ENCODE measurements at regions not wholly inside any gene's neighbourhood (a gene's known extent, or its start where the extent isn't known, plus 50 kb on each side); places are given as distances from the start of the nearest gene placed in this dataset.
"Not testable (repeated sequence)": the region's sequence is repeated elsewhere in the genome, so short reads cannot be mapped to it uniquely, and the experiment has no call there.

GRCh38 chr22:22378446-22379415, 129.8 kb downstream of the ZNF280B start:
- Mint-ChIP-seq H3K36me3 (no peaks in the 10 kb centered on the region), H3K27ac (no peak overlapping the region), H3K4me1 (peaks cover 6% of the 10 kb centered on the region), H3K9me3 (no peaks in the 10 kb centered on the region), H3K27me3 (ENCODE audit: insufficient read depth, low read depth) (peaks cover 17% of the 10 kb centered on the region), H3K4me3 (no peak overlapping the region)
- Histone ChIP-seq H2AFZ (replicated peaks) (no peak overlapping the region), H3K4me3 (no peak overlapping the region), H3K27ac (no peak overlapping the region), H3K27me3 (peaks cover 100% of the 10 kb centered on the region), H3K9ac (no peak overlapping the region), H3K79me2 (ENCODE audit: low read depth) (no peaks in the 10 kb centered on the region), H4K20me1 (ENCODE audit: low read depth) (no peaks in the 10 kb centered on the region), H3K36me3 (no peaks in the 10 kb centered on the region), H3K4me1 (no peaks in the 10 kb centered on the region), H3K9me3 (ENCODE audit: low read depth) (no peaks in the 10 kb centered on the region), H3F3A (ENCODE audit: low read depth) (no peaks in the 10 kb centered on the region), H3K4me2 (no peak overlapping the region)
- no peak for DNase-seq (ENCODE audit: low spot score)
- TF ChIP-seq, protein P1, sequence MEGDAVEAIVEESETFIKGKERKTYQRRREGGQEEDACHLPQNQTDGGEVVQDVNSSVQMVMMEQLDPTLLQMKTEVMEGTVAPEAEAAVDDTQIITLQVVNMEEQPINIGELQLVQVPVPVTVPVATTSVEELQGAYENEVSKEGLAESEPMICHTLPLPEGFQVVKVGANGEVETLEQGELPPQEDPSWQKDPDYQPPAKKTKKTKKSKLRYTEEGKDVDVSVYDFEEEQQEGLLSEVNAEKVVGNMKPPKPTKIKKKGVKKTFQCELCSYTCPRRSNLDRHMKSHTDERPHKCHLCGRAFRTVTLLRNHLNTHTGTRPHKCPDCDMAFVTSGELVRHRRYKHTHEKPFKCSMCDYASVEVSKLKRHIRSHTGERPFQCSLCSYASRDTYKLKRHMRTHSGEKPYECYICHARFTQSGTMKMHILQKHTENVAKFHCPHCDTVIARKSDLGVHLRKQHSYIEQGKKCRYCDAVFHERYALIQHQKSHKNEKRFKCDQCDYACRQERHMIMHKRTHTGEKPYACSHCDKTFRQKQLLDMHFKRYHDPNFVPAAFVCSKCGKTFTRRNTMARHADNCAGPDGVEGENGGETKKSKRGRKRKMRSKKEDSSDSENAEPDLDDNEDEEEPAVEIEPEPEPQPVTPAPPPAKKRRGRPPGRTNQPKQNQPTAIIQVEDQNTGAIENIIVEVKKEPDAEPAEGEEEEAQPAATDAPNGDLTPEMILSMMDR (IDR thresholded peaks at IDR 0.05) = no peak
- no peak for TF ChIP-seq EZH2phosphoT487 (IDR thresholded peaks at IDR 0.05)
- no peak for TF ChIP-seq EZH2 (IDR thresholded peaks at IDR 0.05)

- Histone ChIP-seq H3K9me3 (ENCODE audit: low read depth) (no peaks in the 10 kb centered on the region), H3K4me2 (no peak overlapping the region), H3F3A (ENCODE audit: low read depth) (no peaks in the 10 kb centered on the region), H3K27me3 (peaks cover 100% of the 10 kb centered on the region), H2AFZ (replicated peaks) (no peak overlapping the region), H3K79me2 (ENCODE audit: low read depth) (no peaks in the 10 kb centered on the region), H3K27ac (no peak overlapping the region), H4K20me1 (ENCODE audit: low read depth) (no peaks in the 10 kb centered on the region), H3K4me1 (no peaks in the 10 kb centered on the region), H3K4me3 (no peak overlapping the region), H3K9ac (no peak overlapping the region), H3K36me3 (no peaks in the 10 kb centered on the region)
- peak; percentile 53 for DNase-seq (ENCODE audit: low spot score)
- Mint-ChIP-seq H3K9me3 (peaks cover 6% of the 10 kb centered on the region), H3K4me1 (peaks cover 3% of the 10 kb centered on the region), H3K27me3 (ENCODE audit: insufficient read depth, low read depth) (peaks cover 17% of the 10 kb centered on the region), H3K36me3 (no peaks in the 10 kb centered on the region), H3K27ac (peak overlapping the region; percentile 43), H3K4me3 (no peak overlapping the region)
- no peak for TF ChIP-seq EZH2phosphoT487 (IDR thresholded peaks at IDR 0.05)
- TF ChIP-seq, protein P1 (IDR thresholded peaks at IDR 0.05) = peak; percentile 43
- no peak for TF ChIP-seq EZH2 (IDR thresholded peaks at IDR 0.05)
Observed at GRCh38 chr22:22380098-22381030, 128.2 kb downstream of the ZNF280B start.

DNA sequence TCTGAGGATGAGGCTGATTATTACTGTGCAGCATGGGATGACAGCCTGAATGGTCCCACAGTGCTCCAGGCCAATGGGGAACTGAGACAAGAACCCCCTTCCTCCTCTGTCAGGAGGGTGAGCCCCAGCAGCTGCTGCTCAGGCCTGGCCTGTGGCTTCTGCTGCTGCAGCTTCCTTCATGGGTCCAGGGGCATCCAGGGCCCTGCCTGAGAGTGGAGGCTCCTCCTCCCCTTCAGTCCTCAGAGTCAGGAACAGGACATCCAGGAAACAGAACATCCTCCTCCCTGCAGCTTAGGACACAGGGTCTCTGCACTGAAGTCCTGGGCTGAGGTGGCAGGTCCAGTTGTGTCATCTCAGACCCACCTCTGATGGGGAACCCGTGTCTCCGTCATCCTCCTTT, 127.2 kb downstream of the ZNF280B start:
- not testable (repeated sequence) for H3K9ac ChIP-seq; H4K20me1 ChIP-seq (ENCODE audit: low read depth); H3K4me1 Mint-ChIP-seq; H3K9me3 Mint-ChIP-seq; H3K9me3 ChIP-seq (ENCODE audit: low read depth); H3K79me2 ChIP-seq (ENCODE audit: low read depth); H3K27ac ChIP-seq; H3K4me3 Mint-ChIP-seq; H3K4me2 ChIP-seq; H2AFZ ChIP-seq (replicated peaks); H3K27ac Mint-ChIP-seq; H3K4me3 ChIP-seq; DNase-seq (ENCODE audit: low spot score); H3F3A ChIP-seq (ENCODE audit: low read depth); H3K36me3 Mint-ChIP-seq; H3K4me1 ChIP-seq; H3K36me3 ChIP-seq
- peaks cover 100% of the 10 kb centered on the region for H3K27me3 ChIP-seq
- H3K27me3 Mint-ChIP-seq (ENCODE audit: insufficient read depth, low read depth) = peaks cover 14% of the 10 kb centered on the region

Data from neural progenitor cell (in vitro differentiated cells).